Liver (tissue), 8 donors: ENCODE measurements at regions not wholly inside any gene's neighbourhood (a gene's known extent, or its start where the extent isn't known, plus 50 kb on each side); places are given as distances from the start of the nearest gene placed in this dataset.

ENCODE experiments used
- DNase-seq: peaks from one replicate; pipeline ENCODE4 v3.0.0-alpha.2; 2017; ENCODE audit warnings: low spot score
- H3K27ac ChIP-seq, 2 donors: one replicate each; pipeline ENCODE4 v1.7.0; 2013; ENCODE audit warnings: inconsistent platforms in 2 of 2, low read length in 2 of 2, control low read depth in 1 of 2, low read depth in 1 of 2, mild to moderate bottlenecking in 1 of 2
- H3K27me3 ChIP-seq, 4 donors: one replicate each; pipeline versions ENCODE4 v1.6.1 to v1.7.0; 2013; ENCODE audit warnings: low read length in 3 of 4, inconsistent platforms in 1 of 4, mild to moderate bottlenecking in 1 of 4, moderate library complexity in 1 of 4; ENCODE audit not compliant: control insufficient read depth in 4 of 4, insufficient read depth in 4 of 4
- H3K36me3 ChIP-seq, 4 donors: one replicate each; pipeline versions ENCODE4 v1.6.1 to v1.7.0; 2013; ENCODE audit warnings: low read length in 3 of 4, mild to moderate bottlenecking in 3 of 4, low read depth in 1 of 4, moderate library complexity in 1 of 4; ENCODE audit not compliant: control insufficient read depth in 4 of 4, insufficient read depth in 3 of 4
- H3K4me1 ChIP-seq, 4 donors: one replicate each; pipeline versions ENCODE4 v1.6.1 to v1.7.0; 2013; ENCODE audit warnings: low read length in 3 of 4, mild to moderate bottlenecking in 3 of 4, moderate library complexity in 1 of 4; ENCODE audit not compliant: control insufficient read depth in 4 of 4, insufficient read depth in 4 of 4
- H3K4me3 ChIP-seq, 3 donors: one replicate each; pipeline versions ENCODE4 v1.6.1 to v1.7.0; 2013; ENCODE audit warnings: low read length in 3 of 3, control low read depth in 1 of 3, low read depth in 1 of 3, mild to moderate bottlenecking in 1 of 3
- H3K9ac ChIP-seq, 2 donors: one replicate each; pipeline ENCODE4 v1.7.0; 2013; ENCODE audit warnings: low read length in 2 of 2, mild to moderate bottlenecking in 2 of 2, moderate library complexity in 2 of 2, control low read depth in 1 of 2, low read depth in 1 of 2
- H3K9me3 ChIP-seq, 4 donors: one replicate each; pipeline versions ENCODE4 v1.6.1 to v1.7.0; 2013; ENCODE audit warnings: low read length in 3 of 4; ENCODE audit not compliant: control insufficient read depth in 4 of 4
- ATF3 ChIP-seq: IDR thresholded peaks from 2 replicates; pipeline ENCODE4 v1.6.1; 2016; ENCODE audit warnings: antibody characterized with exemption
- CTCF ChIP-seq: fragments of 150-350 bp; IDR thresholded peaks from 2 replicates; pipeline ENCODE4 v1.5.1; 2017; ENCODE audit warnings: improper control_type of control experiment, low read depth, low read length; ENCODE audit not compliant: missing input control
- EGR1 ChIP-seq, 2 donors: IDR thresholded peaks; 2 replicates each; pipeline ENCODE4 v1.6.1; 2016 to 2018; ENCODE audit warnings: antibody characterized with exemption in 2 of 2, low read depth in 2 of 2
- FOXA1 ChIP-seq: IDR thresholded peaks from 2 replicates; pipeline ENCODE4 v1.6.1; 2016; ENCODE audit warnings: antibody characterized with exemption
- FOXA2 ChIP-seq: IDR thresholded peaks from 2 replicates; pipeline ENCODE4 v1.6.1; 2016; ENCODE audit warnings: antibody characterized with exemption
- GABPA ChIP-seq, 2 donors: IDR thresholded peaks in 1 of 2; conservative IDR thresholded peaks in 1 of 2; 2 replicates each; pipeline ENCODE4 v1.6.1; 2016; ENCODE audit warnings: antibody characterized with exemption in 2 of 2, mild to moderate bottlenecking in 1 of 2, moderate library complexity in 1 of 2
- HNF4A ChIP-seq, 2 donors: conservative IDR thresholded peaks; 2 replicates each; pipeline ENCODE4 v1.6.1; 2016; ENCODE audit warnings: antibody characterized with exemption in 2 of 2, mild to moderate bottlenecking in 2 of 2
- HNF4G ChIP-seq: IDR thresholded peaks from 2 replicates; pipeline ENCODE4 v1.6.1; 2016; ENCODE audit warnings: antibody characterized with exemption
- JUND ChIP-seq, 2 donors: IDR thresholded peaks; 2 replicates each; pipeline ENCODE4 v1.6.1; 2016; ENCODE audit warnings: antibody characterized with exemption in 2 of 2
- MAX ChIP-seq: IDR thresholded peaks from 2 replicates; pipeline ENCODE4 v1.6.1; 2016; ENCODE audit warnings: antibody characterized with exemption
- NR2F2 ChIP-seq: IDR thresholded peaks from 2 replicates; pipeline ENCODE4 v1.6.1; 2016; ENCODE audit warnings: antibody characterized with exemption
- RAD21 ChIP-seq, 2 donors: IDR thresholded peaks; 2 replicates each; pipeline ENCODE4 v1.6.1; 2016; ENCODE audit warnings: antibody characterized with exemption in 2 of 2, mild to moderate bottlenecking in 2 of 2
- REST ChIP-seq: IDR thresholded peaks from 2 replicates; pipeline ENCODE4 v1.6.1; 2016; ENCODE audit warnings: antibody characterized with exemption, mild to moderate bottlenecking
- RXRA ChIP-seq, 2 donors: IDR thresholded peaks; 2 replicates each; pipeline ENCODE4 v1.6.1; 2017 to 2018; ENCODE audit warnings: antibody characterized with exemption in 2 of 2, mild to moderate bottlenecking in 1 of 2
- SP1 ChIP-seq: IDR thresholded peaks from 2 replicates; pipeline ENCODE4 v1.6.1; 2018; ENCODE audit warnings: antibody characterized with exemption, mild to moderate bottlenecking
- TAF1 ChIP-seq: conservative IDR thresholded peaks from 2 replicates; pipeline ENCODE4 v1.6.1; 2016; ENCODE audit warnings: antibody characterized with exemption, mild to moderate bottlenecking
- YY1 ChIP-seq: IDR thresholded peaks from 2 replicates; pipeline ENCODE4 v1.6.1; 2016; ENCODE audit warnings: antibody characterized with exemption, mild to moderate bottlenecking
- ZBTB33 ChIP-seq: IDR thresholded peaks from 2 replicates; pipeline ENCODE4 v1.6.1; 2016; ENCODE audit warnings: antibody characterized with exemption
- WGBS: extraction: QIAGEN DNeasy Blood & Tissue Kit; methylation state at CpG from one replicate; pipeline ENCODE4 v1.1.7; 2013; 5-methylcytosine and 5-hydroxymethylcytosine counted together
- donor health status: healthy.
- donor health status: healthy.
- donor health status: healthy.
- donor health status: healthy.
- donor health status: healthy.

- TF ChIP-seq RAD21 (IDR thresholded peaks at IDR 0.05) (no peak), YY1 (no peak), SP1 (no peak)
Observed at GRCh38 chr11:95586661-95587060, 202.9 kb downstream of the FAM76B start (continued).

- no peaks in the 10 kb centered on the region for H3K9me3 ChIP-seq
- H3K4me3 ChIP-seq: no peak overlapping the region
- WGBS: 100% methylated on average over 1 of the region's 1 CpG
- no peak overlapping the region for H3K9ac ChIP-seq
- DNase-seq: no peak
- H3K4me1 ChIP-seq: peaks cover 0 to 14% (median 10%) of the 10 kb centered on the region in 4 donors
- H3K36me3 ChIP-seq: no peaks in the 10 kb centered on the region
- no peak overlapping the region for H3K27ac ChIP-seq
- no peak for TF ChIP-seq CTCF
- TF ChIP-seq GABPA (IDR thresholded peaks at IDR 0.05 in 1 of 2, conservative IDR thresholded peaks at IDR 0.05 in 1 of 2): no peak
- no peak for TF ChIP-seq MAX
- TF ChIP-seq HNF4A (conservative IDR thresholded peaks at IDR 0.05): no peak
- no peak for TF ChIP-seq JUND (IDR thresholded peaks at IDR 0.05)
- no peak for TF ChIP-seq ATF3
- TF ChIP-seq NR2F2: no peak
- TF ChIP-seq HNF4G: no peak
- TF ChIP-seq FOXA2: no peak
- TF ChIP-seq TAF1: no peak
- no peak for TF ChIP-seq EGR1 (IDR thresholded peaks at IDR 0.05; ENCODE audit: low read depth in 2 of 2)
- no peak for TF ChIP-seq YY1
- TF ChIP-seq RAD21 (IDR thresholded peaks at IDR 0.05): no peak
- TF ChIP-seq FOXA1: no peak
- no peaks in the 10 kb centered on the region for H3K27me3 ChIP-seq
Observed at GRCh38 chr11:95586155-95586554, 203.4 kb downstream of the FAM76B start.

- DNase-seq: no peak
- Histone ChIP-seq H3K27me3 (no peaks in the 10 kb centered on the region), H3K27ac (no peak overlapping the region), H3K36me3 (no peaks in the 10 kb centered on the region), H3K9me3 (no peaks in the 10 kb centered on the region), H3K4me1 (peaks cover 0 to 10% (median 6%) of the 10 kb centered on the region in 4 donors), H3K4me3 (no peak overlapping the region), H3K9ac (no peak overlapping the region)
- 71% methylated on average over 4 of the region's 4 CpGs for WGBS
- TF ChIP-seq HNF4G: no peak
- no peak for TF ChIP-seq JUND (IDR thresholded peaks at IDR 0.05)
- TF ChIP-seq FOXA2: no peak
- no peak for TF ChIP-seq GABPA (IDR thresholded peaks at IDR 0.05 in 1 of 2, conservative IDR thresholded peaks at IDR 0.05 in 1 of 2)
- TF ChIP-seq YY1: no peak
- TF ChIP-seq MAX: no peak
- TF ChIP-seq EGR1 (IDR thresholded peaks at IDR 0.05; ENCODE audit: low read depth in 2 of 2): no peak
- TF ChIP-seq CTCF: no peak
- TF ChIP-seq RXRA (IDR thresholded peaks at IDR 0.05): no peak
- TF ChIP-seq FOXA1: no peak
- TF ChIP-seq NR2F2: no peak
- TF ChIP-seq TAF1: no peak
- no peak for TF ChIP-seq ZBTB33
- TF ChIP-seq ATF3: no peak
- TF ChIP-seq HNF4A (conservative IDR thresholded peaks at IDR 0.05): no peak
- no peak for TF ChIP-seq REST
Observed at GRCh38 chr11:95585752-95586077, 203.9 kb downstream of the FAM76B start.
